ENCODE measurements at regions not wholly inside any gene's neighbourhood (a gene's known extent, or its start where the extent isn't known, plus 50 kb on each side); places are given as distances from the start of the nearest gene placed in this dataset.

GRCh38 chr1:55286856-55287602 lies 71.9 kb upstream of the USP24 start:
- Histone ChIP-seq H3K56ac (replicated peaks; ENCODE audit: insufficient read length, low read depth, low read length) (no peak overlapping the region), H4K8ac (ENCODE audit: extremely low read depth, insufficient read depth, low read length) (peak overlapping the region; percentile 12; the same call in 1 of the 2 replicates), H3K9ac (replicated peaks in 1 of 4; ENCODE audit: extremely low read depth in 1 of 4, low read depth in 3 of 4, low read length in 3 of 4) (no peak overlapping the region), H3K36me3 (ENCODE audit: control insufficient read depth in 2 of 4, insufficient read depth in 4 of 4, low read length in 3 of 4) (no peaks in the 10 kb centered on the region), H3K27ac (ENCODE audit: low read depth, low read length) (no peak overlapping the region), H2BK120ac (replicated peaks; ENCODE audit: low read depth, low read length) (no peak overlapping the region), H2AK5ac (ENCODE audit: low read depth, low read length) (no peak overlapping the region), H3K27me3 (replicated peaks in 1 of 4; ENCODE audit: control insufficient read depth in 3 of 4, extremely low read depth in 1 of 4, insufficient read depth in 3 of 4, low read length in 3 of 4) (no peaks in the 10 kb centered on the region), H3K79me2 (ENCODE audit: control insufficient read depth in 1 of 2, insufficient read depth in 2 of 2, low read length in 2 of 2) (no peaks in the 10 kb centered on the region), H3K23me2 (ENCODE audit: low read depth, low read length) (no peaks in the 10 kb centered on the region), H3K9me3 (ENCODE audit: insufficient read depth in 2 of 2, low read depth in 1 of 2, low read length in 1 of 2) (no peaks in the 10 kb centered on the region), H2AFZ (ENCODE audit: low read length) (no peak overlapping the region), H3K4ac (replicated peaks; ENCODE audit: insufficient read length, low read depth, low read length) (no peak overlapping the region), H4K20me1 (replicated peaks in 1 of 2; ENCODE audit: control insufficient read depth in 1 of 2, insufficient read depth in 2 of 2, low read length in 2 of 2) (no peaks in the 10 kb centered on the region), H3K4me1 (replicated peaks in 1 of 4; ENCODE audit: control insufficient read depth in 3 of 4, insufficient read depth in 4 of 4, low read length in 3 of 4) (no peaks in the 10 kb centered on the region), H3K18ac (ENCODE audit: extremely low read depth, low read length) (no peak overlapping the region), H4K91ac (replicated peaks; ENCODE audit: insufficient read length, low read length) (no peak overlapping the region), H4K5ac (ENCODE audit: insufficient read length, low read depth, low read length) (no peak overlapping the region), H2BK20ac (ENCODE audit: low read length) (no peak overlapping the region), H3K14ac (ENCODE audit: insufficient read length) (no peak overlapping the region), H3K4me2 (ENCODE audit: insufficient read depth in 1 of 2, low read depth in 2 of 2, low read length in 2 of 2) (no peak overlapping the region), H2BK15ac (ENCODE audit: low read length) (no peak overlapping the region), H3K4me3 (ENCODE audit: extremely low read depth in 1 of 4, insufficient read depth in 2 of 4, low read depth in 3 of 4, low read length in 4 of 4) (no peak overlapping the region), H2BK5ac (ENCODE audit: low read depth, low read length) (no peak overlapping the region), H3K79me1 (ENCODE audit: low read depth, low read length) (no peaks in the 10 kb centered on the region), H3K23ac (ENCODE audit: insufficient read length) (no peak overlapping the region), H2BK12ac (ENCODE audit: low read depth, low read length) (no peak overlapping the region)
- POLR2A ChIA-PET (ENCODE audit: partially characterized antibody), result no interaction called here
- CTCF ChIA-PET (ENCODE audit: partially characterized antibody), result interaction anchor here (0.8 to 3.8 kb wide), 4 partner anchors 13 to 89 kb away, joined by 3 to 25 read pairs (median 4); no protein-coding TSS in a partner anchor
- DNase-seq (ENCODE audit: low read depth in 1 of 2, low spot score in 2 of 2) (no peak), FAIRE-seq (no peak)
- WGBS, 2 experiments (ENCODE audit: extremely low coverage in 1 of 2, insufficient coverage in 1 of 2, insufficient read length in 1 of 2, insufficient replicate concordance in 2 of 2, low coverage in 1 of 2, low lambda C conversion rate in 2 of 2, missing lambda C conversion rate in 1 of 2), result 78% methylated on average over 5 of the region's 5 CpGs; no CpG with 5 or more reads in 1 of the 2 experiments
- TF ChIP-seq EZH2 (IDR thresholded peaks at IDR 0.05; ENCODE audit: low read depth, low read length, severe bottlenecking), result no peak
- no peak for TF ChIP-seq SAP30 (IDR thresholded peaks at IDR 0.05; ENCODE audit: insufficient read depth, insufficient replicate concordance, low read length)
- TF ChIP-seq EP300 (IDR thresholded peaks at IDR 0.05; ENCODE audit: borderline replicate concordance in 1 of 2, low read depth in 2 of 2, low read length in 2 of 2), result no peak
- no peak for TF ChIP-seq FOSL1 (IDR thresholded peaks at IDR 0.05; ENCODE audit: insufficient read depth, low read depth, low read length)
- TF ChIP-seq SIN3A (conservative IDR thresholded peaks at IDR 0.05 in 1 of 2, IDR thresholded peaks at IDR 0.05 in 1 of 2; ENCODE audit: low read depth in 1 of 2, low read length in 2 of 2), result no peak
- TF ChIP-seq KDM1A (IDR thresholded peaks at IDR 0.05; ENCODE audit: borderline replicate concordance, low read length), result no peak
- no peak for TF ChIP-seq HDAC2 (IDR thresholded peaks at IDR 0.05; ENCODE audit: borderline replicate concordance in 1 of 2, low read depth in 2 of 2, low read length in 2 of 2)
- TF ChIP-seq USF2 (IDR thresholded peaks at IDR 0.05; ENCODE audit: low read length), result no peak
- TF ChIP-seq CHD1 (IDR thresholded peaks at IDR 0.05; ENCODE audit: low read depth, low read length), result no peak
- TF ChIP-seq TAF7 (optimal IDR thresholded peaks at IDR 0.05; ENCODE audit: borderline replicate concordance, low read depth, low read length), result no peak
